ENCODE measurements at regions not wholly inside any gene's neighbourhood (a gene's known extent, or its start where the extent isn't known, plus 50 kb on each side); places are given as distances from the start of the nearest gene placed in this dataset.

DNA sequence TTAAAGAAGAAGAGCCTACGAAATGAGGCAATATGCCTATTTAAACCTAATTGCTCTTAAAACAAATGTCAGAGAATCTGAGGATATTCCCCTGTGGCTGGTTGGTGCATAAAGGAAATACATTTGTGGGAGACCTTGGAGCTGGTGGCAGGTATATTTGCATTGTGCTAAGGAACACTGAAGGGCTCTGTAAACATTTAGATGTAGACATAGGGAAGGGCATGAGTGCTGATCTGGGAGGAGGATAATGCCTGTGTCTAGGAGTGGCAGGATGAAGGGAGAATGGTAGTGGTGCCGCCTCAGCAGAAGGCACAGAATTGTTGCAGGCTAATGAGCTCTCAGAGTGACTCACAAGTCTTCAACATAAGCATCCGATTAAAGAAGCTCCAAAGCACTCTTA, 85.8 kb downstream of the CD164 start:
- TF ChIP-seq POLR2A (IDR thresholded peaks at IDR 0.05; ENCODE audit: low read depth, low read length) (no peak), TAF1 (IDR thresholded peaks at IDR 0.05; ENCODE audit: borderline replicate concordance, low read depth, low read length) (no peak), POLR2AphosphoS5 (IDR thresholded peaks at IDR 0.05; ENCODE audit: low read depth, low read length) (no peak)

Data from GM12892 (cell line).